Lung (tissue), 11 donors: ENCODE measurements at regions not wholly inside any gene's neighbourhood (a gene's known extent, or its start where the extent isn't known, plus 50 kb on each side); places are given as distances from the start of the nearest gene placed in this dataset.
"Not testable (repeated sequence)": the region's sequence is repeated elsewhere in the genome, so short reads cannot be mapped to it uniquely, and the experiment has no call there.

Experiments used
- ATAC-seq: fragments of 200-7000 bp; cut with Tn5 transposase; one replicate; pipeline ENCODE4 v1.9.1; 2020; ENCODE audit warnings: moderate number of reproducible peaks; ENCODE audit not compliant: insufficient read depth, low FRiP score
- DNase-seq, 3 donors: peaks; one replicate each; pipeline ENCODE4 v3.0.0-alpha.2; 2013 to 2017
- H3K27ac ChIP-seq, 2 donors: one replicate each; pipeline ENCODE4 v1.5.1; 2013; ENCODE audit warnings: mild to moderate bottlenecking in 2 of 2, moderate library complexity in 2 of 2, control low read depth in 1 of 2, inconsistent platforms in 1 of 2, low read depth in 1 of 2, low read length in 1 of 2
- H3K27me3 ChIP-seq, 3 donors: one replicate each; pipeline ENCODE4 v1.5.1; 2013; ENCODE audit warnings: low read length in 2 of 3; ENCODE audit not compliant: control insufficient read depth in 3 of 3, insufficient read depth in 3 of 3
- H3K36me3 ChIP-seq, 4 donors: one replicate each; pipeline ENCODE4 v1.5.1; 2013; ENCODE audit warnings: low read length in 4 of 4, mild to moderate bottlenecking in 1 of 4, moderate library complexity in 1 of 4; ENCODE audit not compliant: control insufficient read depth in 4 of 4, insufficient read depth in 4 of 4
- H3K4me1 ChIP-seq, 5 donors: one replicate each; pipeline ENCODE4 v1.5.1; 2013; ENCODE audit warnings: low read length in 5 of 5, mild to moderate bottlenecking in 2 of 5, moderate library complexity in 1 of 5; ENCODE audit not compliant: control insufficient read depth in 5 of 5, insufficient read depth in 5 of 5
- H3K4me3 ChIP-seq: one replicate; pipeline ENCODE4 v1.5.1; 2013; ENCODE audit warnings: mild to moderate bottlenecking, control low read depth, moderate library complexity
- H3K9ac ChIP-seq, 2 donors: one replicate each; pipeline ENCODE4 v1.5.1; 2013; ENCODE audit warnings: low read length in 2 of 2, control low read depth in 1 of 2; ENCODE audit not compliant: insufficient read depth in 1 of 2
- H3K9me3 ChIP-seq, 4 donors: one replicate each; pipeline ENCODE4 v1.5.1; 2013; ENCODE audit warnings: low read length in 3 of 4, mild to moderate bottlenecking in 1 of 4, moderate library complexity in 1 of 4; ENCODE audit not compliant: control insufficient read depth in 4 of 4, insufficient read depth in 3 of 4
- CTCF ChIP-seq: IDR thresholded peaks from 2 replicates; pipeline ENCODE4 v1.5.1; 2012; ENCODE audit warnings: mild to moderate bottlenecking; ENCODE audit errors: control extremely low read depth, extremely low read depth
- WGBS, 2 donors: extraction: QIAGEN DNeasy Blood & Tissue Kit; methylation state at CpG; one replicate each; pipeline ENCODE4 v1.1.7; 2013; 5-methylcytosine and 5-hydroxymethylcytosine counted together
- donor health status: control.
- donor health status: control.
- donor health status: Bipolar disorder and iron deficiency.
- donor health status: healthy.
- donor health status: DM: yes; HTN: yes; CAD: no.

GRCh38 chrX:79466636-79467035 lies 99.5 kb upstream of the ITM2A start:
- H3K27ac ChIP-seq = no peak overlapping the region
- TF ChIP-seq CTCF = no peak
- H3K4me3 ChIP-seq = no peak overlapping the region
- no peak overlapping the region for H3K9ac ChIP-seq
- ATAC-seq = no peak
- H3K36me3 ChIP-seq = no peaks in the 10 kb centered on the region
- peaks cover 0 to 8% (median 0%) of the 10 kb centered on the region in 3 donors for H3K27me3 ChIP-seq
- peaks cover 0 to 3% (median 0%) of the 10 kb centered on the region in 4 donors for H3K9me3 ChIP-seq
- H3K4me1 ChIP-seq = no peaks in the 10 kb centered on the region
- no peak for DNase-seq

- Histone ChIP-seq H3K4me1 (no peaks in the 10 kb centered on the region), H3K27ac (no peak overlapping the region), H3K9me3 (peaks cover 0 to 3% (median 0%) of the 10 kb centered on the region in 4 donors), H3K9ac (no peak overlapping the region), H3K4me3 (no peak overlapping the region), H3K27me3 (peaks cover 0 to 8% (median 0%) of the 10 kb centered on the region in 3 donors), H3K36me3 (no peaks in the 10 kb centered on the region)
- 89 to 100% methylated on average over 3 of the region's 3 CpGs for WGBS, 2 donors
- DNase-seq (no peak), ATAC-seq (no peak)
- no peak for TF ChIP-seq CTCF
These were observed 95.3 kb upstream of the ITM2A start for GRCh38 chrX:79462458-79462857.

- H3K27me3 ChIP-seq, H3K9me3 ChIP-seq, DNase-seq, H3K36me3 ChIP-seq, ATAC-seq, H3K4me3 ChIP-seq, H3K4me1 ChIP-seq, H3K27ac ChIP-seq, H3K9ac ChIP-seq: not testable (repeated sequence)
- WGBS, 2 donors = 37 to 68% methylated on average over 8 to 9 of the region's 9 CpGs
These were observed 89.5 kb upstream of the ITM2A start for GRCh38 chrX:79456593-79456992.

GRCh38 chrX:79452881-79453280 lies 85.7 kb upstream of the ITM2A start:
- 69 to 92% methylated on average over 1 of the region's 1 CpG for WGBS, 2 donors
- DNase-seq (peak in 2 of 3 donors; percentile 10 to 12), ATAC-seq (no peak)

More at GRCh38 chrX:79452881-79453280, 85.7 kb upstream of the ITM2A start:
- no peaks in the 10 kb centered on the region for H3K27me3 ChIP-seq
- H3K9ac ChIP-seq = no peak overlapping the region
- no peaks in the 10 kb centered on the region for H3K9me3 ChIP-seq
- no peaks in the 10 kb centered on the region for H3K4me1 ChIP-seq
- no peaks in the 10 kb centered on the region for H3K36me3 ChIP-seq
- TF ChIP-seq CTCF = no peak
- H3K27ac ChIP-seq = no peak overlapping the region
- no peak overlapping the region for H3K4me3 ChIP-seq
